GM10266 (cell line): ENCODE measurements at regions not wholly inside any gene's neighbourhood (a gene's known extent, or its start where the extent isn't known, plus 50 kb on each side); places are given as distances from the start of the nearest gene placed in this dataset.

ENCODE experiments used
- DNase-seq: peaks from one replicate; pipeline ENCODE4 v3.0.0; 2012; ENCODE audit errors: extremely low spot score
- CTCF ChIP-seq: IDR thresholded peaks from 2 replicates; pipeline ENCODE4 v1.5.1; 2012; ENCODE audit warnings: mild to moderate bottlenecking, low read depth; ENCODE audit not compliant: control insufficient read depth, insufficient read depth; ENCODE audit errors: missing control alignments

- TF ChIP-seq CTCF = no peak
- no peak for DNase-seq
Observed at GRCh38 chr22:48504519-48505140, 1323.0 kb downstream of the BRD1 start.

- no peak for TF ChIP-seq CTCF
- DNase-seq = no peak
Observed at GRCh38 chr22:48503876-48504275, 1323.8 kb downstream of the BRD1 start.

- DNase-seq = no peak
- no peak for TF ChIP-seq CTCF
Observed at GRCh38 chr22:48503035-48503625, 1324.5 kb downstream of the BRD1 start.

- no peak for DNase-seq
- TF ChIP-seq CTCF = no peak
Observed at GRCh38 chr22:48501231-48501750, 1326.4 kb downstream of the BRD1 start.

GRCh38 chr22:48500471-48501230 is 1327.0 kb downstream of the BRD1 start:
- no peak for TF ChIP-seq CTCF
- no peak for DNase-seq

GRCh38 chr22:48499456-48500425 is 1327.9 kb downstream of the BRD1 start:
- no peak for DNase-seq
- no peak for TF ChIP-seq CTCF
